ENCODE measurements at regions not wholly inside any gene's neighbourhood (a gene's known extent, or its start where the extent isn't known, plus 50 kb on each side); places are given as distances from the start of the nearest gene placed in this dataset.

DNA sequence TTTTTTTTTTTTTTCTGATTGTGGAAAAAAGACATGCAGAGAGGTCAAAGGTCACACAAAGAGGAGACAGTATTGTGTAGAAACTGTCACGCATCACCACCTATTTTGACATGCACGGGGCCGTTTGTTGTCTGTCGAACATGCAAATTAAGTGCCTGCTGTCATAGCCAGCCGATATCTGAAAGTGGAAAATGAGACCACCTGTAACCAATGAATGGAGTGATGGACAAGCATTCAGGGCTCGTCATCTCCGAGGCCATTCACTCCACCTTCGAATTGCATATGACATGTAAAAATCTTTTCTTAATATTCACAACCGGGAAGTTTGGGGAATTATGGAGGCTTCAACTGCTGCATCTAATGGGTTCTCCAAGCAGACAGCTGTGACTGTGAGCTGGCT is 512.2 kb upstream of the ADAMTS16 start:
- no peaks in the 10 kb centered on the region for H3K4me1 ChIP-seq
- ATAC-seq (no peak), FAIRE-seq (no peak), DNase-seq (no peak)
- H3K4me3 ChIP-seq, result no peak overlapping the region
- TF ChIP-seq CTCF (IDR thresholded peaks at IDR 0.05), result no peak
- no peaks in the 10 kb centered on the region for H3K36me3 ChIP-seq
- intact Hi-C loops (cut with DNase I), result no loop called here
- peaks cover 0 to 3% (median 0%) of the 10 kb centered on the region in 4 donors for H3K27me3 ChIP-seq
- H3K27ac ChIP-seq, result no peak overlapping the region
- WGBS, 2 donors, result 42% methylated on average over 9 of the region's 9 CpGs
- H3K9me3 ChIP-seq, result no peaks in the 10 kb centered on the region

DNA sequence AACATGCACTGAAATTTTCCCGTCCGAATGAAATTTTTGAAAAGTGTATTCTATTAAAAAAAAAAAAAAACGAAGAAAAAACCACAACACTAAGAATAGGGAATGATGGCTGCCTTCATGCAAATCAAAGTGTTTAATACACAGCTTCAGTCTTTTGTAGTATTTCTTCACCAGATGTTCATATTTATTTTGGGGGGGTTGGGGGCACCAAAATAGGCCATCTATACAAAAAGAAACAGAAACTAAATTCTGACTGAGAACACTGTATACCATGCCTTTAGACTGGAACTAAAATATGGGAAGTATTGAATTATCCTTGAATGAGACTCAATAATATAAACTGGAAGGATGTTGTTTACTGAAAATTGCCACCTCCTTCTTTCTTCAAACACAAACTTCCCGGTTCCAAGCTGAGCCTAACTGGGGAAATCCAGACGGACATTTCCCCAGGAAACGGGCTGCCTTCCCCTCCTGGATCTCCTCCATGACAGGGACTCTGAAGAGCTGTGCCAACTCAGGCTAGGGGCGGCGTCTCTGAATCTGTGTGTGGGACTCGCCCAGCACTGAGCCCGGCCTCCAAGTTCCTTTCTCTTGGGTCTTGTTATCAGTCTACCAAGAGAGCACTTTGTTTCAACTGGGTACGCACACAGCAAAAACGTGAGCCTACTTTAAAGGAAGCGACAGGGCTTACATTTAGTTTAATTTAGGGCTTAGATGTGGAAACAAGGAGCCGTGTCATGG is 511.3 kb upstream of the ADAMTS16 start:
- ATAC-seq (no peak), FAIRE-seq (no peak), DNase-seq (no peak)
- TF ChIP-seq CTCF (IDR thresholded peaks at IDR 0.05), result no peak
- 58 to 72% methylated on average over 14 of the region's 14 CpGs for WGBS, 2 donors
- Histone ChIP-seq H3K27ac (no peak overlapping the region), H3K4me3 (no peak overlapping the region), H3K27me3 (peaks cover 0 to 10% (median 0%) of the 10 kb centered on the region in 4 donors), H3K4me1 (no peaks in the 10 kb centered on the region), H3K36me3 (no peaks in the 10 kb centered on the region), H3K9me3 (no peaks in the 10 kb centered on the region)
- intact Hi-C loops (cut with DNase I), result no loop called here

- H3K27me3 ChIP-seq, result peaks cover 0 to 10% (median 2%) of the 10 kb centered on the region in 4 donors
- ATAC-seq, result peak in 2 of 4 donors; percentile 14 to 57
- H3K9me3 ChIP-seq, result no peaks in the 10 kb centered on the region
- no peaks in the 10 kb centered on the region for H3K36me3 ChIP-seq
- no peak overlapping the region for H3K27ac ChIP-seq
- WGBS, 2 donors, result 31 to 32% methylated on average over 11 of the region's 11 CpGs
- no peak overlapping the region for H3K4me3 ChIP-seq
- intact Hi-C loops (cut with DNase I), result no loop called here
- no peak for FAIRE-seq
- H3K4me1 ChIP-seq, result no peaks in the 10 kb centered on the region
- TF ChIP-seq CTCF (IDR thresholded peaks at IDR 0.05), result no peak
- no peak for DNase-seq
Measured at GRCh38 chr5:4630031-4630430, 510.1 kb upstream of the ADAMTS16 start.

- Histone ChIP-seq H3K27ac (no peak overlapping the region), H3K9me3 (no peaks in the 10 kb centered on the region), H3K27me3 (peaks cover 0 to 19% (median 5%) of the 10 kb centered on the region in 4 donors), H3K4me3 (no peak overlapping the region), H3K36me3 (no peaks in the 10 kb centered on the region), H3K4me1 (no peaks in the 10 kb centered on the region)
- intact Hi-C loops (cut with DNase I), result no loop called here
- FAIRE-seq, result no peak
- ATAC-seq, result no peak
- 52 to 58% methylated on average over 2 of the region's 2 CpGs for WGBS, 2 donors
- no peak for DNase-seq
- no peak for TF ChIP-seq CTCF (IDR thresholded peaks at IDR 0.05)
Measured at GRCh38 chr5:4634342-4634741, 505.8 kb upstream of the ADAMTS16 start.

DNA sequence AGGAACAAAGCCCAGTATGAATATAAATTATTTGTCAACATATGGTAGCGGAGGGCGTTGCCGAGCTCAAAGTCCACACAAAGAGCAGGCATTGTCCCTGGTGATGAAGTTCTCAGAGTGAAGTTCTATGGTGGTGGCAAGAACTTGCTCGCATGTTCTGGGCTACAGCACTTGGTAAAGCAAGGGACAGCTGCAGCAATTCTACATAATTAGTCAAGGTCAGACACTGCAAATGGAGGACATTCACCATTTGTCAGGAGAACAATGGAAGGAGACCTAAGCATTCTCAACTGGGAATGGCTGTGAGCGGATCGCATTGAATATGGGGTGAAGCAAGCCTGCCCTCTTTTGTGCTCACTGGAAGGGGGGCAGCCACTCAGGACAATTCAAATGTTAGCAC is 503.8 kb upstream of the ADAMTS16 start:
- no peak for TF ChIP-seq CTCF (IDR thresholded peaks at IDR 0.05)

More for the DNA sequence above, 503.8 kb upstream of the ADAMTS16 start:
- no peak for ATAC-seq
- Histone ChIP-seq H3K27me3 (peaks cover 0 to 19% (median 5%) of the 10 kb centered on the region in 4 donors), H3K4me3 (no peak overlapping the region), H3K27ac (no peak overlapping the region), H3K9me3 (no peaks in the 10 kb centered on the region), H3K36me3 (no peaks in the 10 kb centered on the region), H3K4me1 (no peaks in the 10 kb centered on the region)
- intact Hi-C loops (cut with DNase I), result no loop called here
- no peak for DNase-seq
- no peak for FAIRE-seq
- WGBS, 2 donors, result 56 to 64% methylated on average over 6 of the region's 6 CpGs

Data from pancreas (tissue), 10 donors.